GM19035 (cell line): ENCODE measurements at regions not wholly inside any gene's neighbourhood (a gene's known extent, or its start where the extent isn't known, plus 50 kb on each side); places are given as distances from the start of the nearest gene placed in this dataset.

ENCODE experiments used
- ATAC-seq: cut with Tn5 transposase; IDR thresholded peaks from one replicate; pipeline ENCODE4 v1.9.1; 2021; ENCODE audit not compliant: unreplicated experiment

DNA sequence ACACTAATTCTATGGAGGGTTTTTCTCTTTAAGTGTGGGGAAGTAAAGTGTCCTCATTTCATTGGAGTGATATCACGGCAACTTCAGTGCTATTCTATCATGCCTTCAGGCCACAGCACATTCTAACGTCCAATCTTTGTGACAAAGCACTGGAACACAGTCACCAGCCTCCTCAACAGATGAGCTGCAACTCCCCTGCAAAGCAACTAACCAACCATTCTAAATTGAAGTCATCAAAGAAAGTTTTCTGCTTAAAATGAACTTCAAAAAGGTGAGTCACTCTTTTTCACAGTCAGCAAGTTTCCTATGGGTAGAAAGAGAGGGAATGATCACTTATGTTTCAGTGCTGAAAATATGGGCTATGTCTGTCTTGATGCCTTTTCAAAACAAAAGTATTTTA, 190.8 kb downstream of the ELAVL2 start:
- ATAC-seq: no peak

DNA sequence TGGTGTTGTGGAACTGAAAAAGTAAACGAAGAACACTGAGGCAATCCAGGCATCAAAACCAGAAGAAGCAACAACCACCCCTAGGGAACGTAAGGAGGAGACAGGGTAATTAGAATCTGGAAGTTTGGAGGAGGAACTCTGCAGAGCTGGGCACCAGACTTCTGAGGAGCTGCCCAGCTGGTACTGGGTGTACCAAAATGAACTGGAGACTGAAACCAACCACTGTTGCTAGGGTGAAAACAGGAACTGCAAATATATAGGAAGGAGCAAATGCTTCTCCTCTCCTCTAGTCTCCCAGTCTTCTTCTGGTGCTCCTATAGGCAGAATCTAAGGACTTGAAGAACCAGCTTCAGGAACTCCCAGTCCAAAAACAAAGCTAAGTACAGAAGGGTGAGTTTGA, 189.8 kb downstream of the ELAVL2 start:
- ATAC-seq: no peak

DNA sequence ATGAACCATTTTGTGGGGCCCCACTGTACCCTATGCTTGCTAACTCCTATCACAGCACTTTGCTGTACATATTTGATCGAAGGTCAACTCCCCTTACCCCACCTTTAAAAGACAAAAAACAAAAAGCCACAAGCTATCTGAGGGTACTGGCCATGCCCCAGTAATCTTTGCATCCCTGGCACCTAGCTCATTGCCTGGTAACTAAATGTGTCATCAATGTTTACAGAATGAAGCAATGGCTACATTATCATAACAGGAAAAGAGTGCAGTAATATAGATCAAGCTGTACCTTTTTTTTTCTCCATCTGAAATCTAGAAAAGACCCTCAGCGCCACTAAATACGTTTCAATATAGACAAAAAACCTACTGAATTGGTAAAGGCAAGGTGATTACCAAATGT, 188.0 kb downstream of the ELAVL2 start:
- ATAC-seq: no peak

GRCh38 chr9:23638837-23639426, 187.1 kb downstream of the ELAVL2 start:
- ATAC-seq: no peak
